ENCODE measurements at regions not wholly inside any gene's neighbourhood (a gene's known extent, or its start where the extent isn't known, plus 50 kb on each side); places are given as distances from the start of the nearest gene placed in this dataset.

DNA sequence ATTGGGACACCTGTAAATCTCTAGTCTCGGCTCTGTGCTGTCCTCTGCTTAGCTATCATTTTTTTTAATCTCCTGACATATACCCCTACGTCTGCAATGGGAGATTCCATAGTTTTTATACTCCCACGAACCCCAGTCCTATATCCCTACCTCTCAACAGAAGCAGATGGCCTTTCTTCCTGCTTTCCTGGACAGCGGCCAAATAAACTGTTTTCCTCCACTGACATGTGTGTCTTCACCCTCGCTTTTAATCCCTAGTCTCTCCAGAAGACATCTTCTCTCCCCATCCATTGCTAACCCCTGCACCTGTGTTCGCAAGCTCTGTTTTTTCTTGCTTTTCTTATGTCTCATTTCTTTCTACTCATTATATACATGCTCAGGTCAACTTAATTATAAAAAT lies 395.4 kb downstream of the EPHA4 start:
- Mint-ChIP-seq H3K27ac (no peak overlapping the region), H3K36me3 (no peaks in the 10 kb centered on the region), H3K4me3 (no peak overlapping the region), H3K4me1 (no peaks in the 10 kb centered on the region), H3K9me3 (no peaks in the 10 kb centered on the region), H3K27me3 (no peaks in the 10 kb centered on the region)
- no peak for ATAC-seq (ENCODE audit: low read depth)
- no peak for DNase-seq (ENCODE audit: low spot score in 2 of 2)

DNA sequence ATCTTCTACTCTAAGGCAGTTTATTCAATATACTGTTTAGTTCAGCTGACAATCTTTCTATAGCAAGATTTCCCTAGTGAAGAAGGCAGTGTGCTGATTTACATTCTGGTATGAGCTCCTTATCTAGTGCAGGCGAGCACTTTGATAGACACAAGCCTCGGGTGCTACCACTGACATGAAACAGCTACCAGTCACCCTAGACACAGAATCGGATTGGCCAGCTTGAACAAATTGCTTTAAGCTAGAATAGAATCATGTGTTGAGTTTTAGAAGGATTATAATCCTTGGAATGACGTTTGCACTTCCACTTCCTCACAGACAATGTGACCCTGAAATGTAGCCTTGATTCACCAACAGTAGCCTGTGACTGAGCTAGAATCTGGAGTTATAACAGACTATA lies 394.0 kb downstream of the EPHA4 start:
- Mint-ChIP-seq H3K9me3 (no peaks in the 10 kb centered on the region), H3K36me3 (no peaks in the 10 kb centered on the region), H3K27ac (no peak overlapping the region), H3K4me3 (no peak overlapping the region), H3K4me1 (no peaks in the 10 kb centered on the region), H3K27me3 (no peaks in the 10 kb centered on the region)
- no peak for ATAC-seq (ENCODE audit: low read depth)
- no peak for DNase-seq (ENCODE audit: low spot score in 2 of 2)

DNA sequence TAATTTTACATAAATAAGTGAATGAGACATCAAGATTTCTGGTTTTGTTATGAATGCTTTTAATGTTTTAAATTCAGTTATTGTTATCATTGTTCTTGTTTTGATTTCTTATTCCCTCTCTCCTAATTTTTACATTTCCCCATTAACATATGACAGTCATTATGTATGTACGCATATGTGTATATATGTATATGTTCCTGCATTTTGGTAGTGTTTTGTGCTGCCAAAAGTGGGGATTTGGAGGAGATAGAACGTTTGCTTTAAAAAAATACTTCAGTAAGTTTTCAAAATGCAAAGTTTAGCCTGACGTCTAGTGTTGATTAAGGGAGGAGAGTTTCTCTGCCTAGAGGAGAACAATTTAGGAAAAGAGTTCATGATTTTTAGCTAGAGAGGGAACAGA lies 385.2 kb downstream of the EPHA4 start:
- no peaks in the 10 kb centered on the region for H3K36me3 Mint-ChIP-seq
- H3K4me1 Mint-ChIP-seq: no peaks in the 10 kb centered on the region
- no peak overlapping the region for H3K27ac Mint-ChIP-seq
- DNase-seq (ENCODE audit: low spot score in 2 of 2): no peak
- no peak overlapping the region for H3K4me3 Mint-ChIP-seq
- no peak for ATAC-seq (ENCODE audit: low read depth)
- H3K9me3 Mint-ChIP-seq: no peaks in the 10 kb centered on the region
- H3K27me3 Mint-ChIP-seq: peaks cover 1% of the 10 kb centered on the region

DNA sequence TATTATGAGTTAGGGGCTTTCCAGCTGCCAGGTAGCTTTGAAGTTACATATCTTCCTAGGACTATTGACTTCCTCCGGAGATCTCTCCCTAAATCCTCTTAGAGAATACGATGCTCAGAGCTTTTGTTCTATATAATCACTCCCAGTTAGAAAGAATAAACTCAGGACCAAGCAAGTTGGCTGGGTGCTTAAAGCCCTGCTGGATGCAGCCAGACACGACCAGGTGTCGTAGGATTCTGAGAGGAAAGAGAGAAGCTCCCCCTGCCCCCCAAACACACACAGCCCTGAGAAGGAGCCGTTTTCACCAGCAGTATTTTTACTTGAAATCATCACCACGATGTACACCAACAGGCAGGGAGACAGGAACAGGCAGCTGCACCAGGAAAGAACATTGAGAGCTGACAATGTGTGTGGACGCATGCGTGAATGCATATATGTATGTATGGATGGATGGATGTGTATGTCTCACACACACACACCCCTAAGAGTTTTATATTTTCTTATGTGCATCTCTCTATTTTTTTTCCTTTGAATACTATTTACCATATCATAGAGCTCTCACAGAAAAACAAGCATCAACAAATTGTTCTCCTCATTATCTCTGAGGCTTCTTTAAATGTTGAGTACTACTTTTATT lies 382.6 kb downstream of the EPHA4 start:
- ATAC-seq (ENCODE audit: low read depth) (no peak), DNase-seq (ENCODE audit: low spot score in 2 of 2) (no peak)
- peaks cover 2% of the 10 kb centered on the region for H3K27me3 Mint-ChIP-seq
- H3K36me3 Mint-ChIP-seq: no peaks in the 10 kb centered on the region
- H3K27ac Mint-ChIP-seq: no peak overlapping the region
- H3K4me3 Mint-ChIP-seq: no peak overlapping the region
- no peaks in the 10 kb centered on the region for H3K9me3 Mint-ChIP-seq
- no peaks in the 10 kb centered on the region for H3K4me1 Mint-ChIP-seq

- ATAC-seq (ENCODE audit: low read depth) (no peak), DNase-seq (ENCODE audit: low spot score in 2 of 2) (no peak)
- Mint-ChIP-seq H3K9me3 (no peaks in the 10 kb centered on the region), H3K4me3 (no peak overlapping the region), H3K4me1 (peaks cover 5% of the 10 kb centered on the region), H3K36me3 (no peaks in the 10 kb centered on the region), H3K27ac (no peak overlapping the region), H3K27me3 (peaks cover 2% of the 10 kb centered on the region)
These were observed 376.3 kb downstream of the EPHA4 start for GRCh38 chr2:221195829-221196228.

DNA sequence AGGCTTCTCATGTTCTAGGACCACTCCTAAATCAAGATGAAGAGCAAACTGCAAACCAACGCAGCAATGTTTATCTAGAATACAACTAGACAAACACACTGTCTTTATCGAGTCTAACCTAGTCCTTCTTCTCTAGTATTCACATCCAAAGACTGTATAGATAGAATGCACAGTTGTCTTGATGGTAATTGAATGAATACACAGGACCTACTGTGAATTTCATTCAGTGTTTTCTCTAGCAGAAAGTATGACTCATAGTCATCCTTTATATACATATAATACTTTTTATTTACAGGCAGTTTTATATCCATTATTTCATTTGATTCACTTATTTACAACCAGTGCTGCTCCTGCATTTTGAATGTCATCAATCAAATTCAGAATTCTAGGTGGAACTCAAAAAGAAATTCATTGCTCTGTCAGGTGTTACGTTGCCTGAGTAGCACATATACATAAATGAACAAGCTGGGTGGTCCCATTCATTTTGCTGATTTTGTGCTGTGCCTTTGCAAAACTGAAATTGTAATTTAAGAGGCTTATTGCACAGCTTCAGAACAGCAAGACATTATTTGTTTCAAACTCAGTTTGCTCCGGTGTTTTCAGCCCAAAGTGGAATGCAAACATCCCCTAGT lies 374.8 kb downstream of the EPHA4 start:
- no peak overlapping the region for H3K4me3 Mint-ChIP-seq
- H3K27ac Mint-ChIP-seq: no peak overlapping the region
- no peaks in the 10 kb centered on the region for H3K27me3 Mint-ChIP-seq
- H3K9me3 Mint-ChIP-seq: no peaks in the 10 kb centered on the region
- DNase-seq (ENCODE audit: low spot score in 2 of 2) (no peak), ATAC-seq (ENCODE audit: low read depth) (no peak)
- H3K36me3 Mint-ChIP-seq: no peaks in the 10 kb centered on the region
- H3K4me1 Mint-ChIP-seq: peaks cover 5% of the 10 kb centered on the region

- ATAC-seq (ENCODE audit: low read depth) (no peak), DNase-seq (ENCODE audit: low spot score in 2 of 2) (no peak)
- Mint-ChIP-seq H3K9me3 (no peaks in the 10 kb centered on the region), H3K27me3 (no peaks in the 10 kb centered on the region), H3K27ac (no peak overlapping the region), H3K36me3 (no peaks in the 10 kb centered on the region), H3K4me1 (peaks cover 13% of the 10 kb centered on the region), H3K4me3 (no peak overlapping the region)
These were observed 373.8 kb downstream of the EPHA4 start for GRCh38 chr2:221198309-221198708.

DNA sequence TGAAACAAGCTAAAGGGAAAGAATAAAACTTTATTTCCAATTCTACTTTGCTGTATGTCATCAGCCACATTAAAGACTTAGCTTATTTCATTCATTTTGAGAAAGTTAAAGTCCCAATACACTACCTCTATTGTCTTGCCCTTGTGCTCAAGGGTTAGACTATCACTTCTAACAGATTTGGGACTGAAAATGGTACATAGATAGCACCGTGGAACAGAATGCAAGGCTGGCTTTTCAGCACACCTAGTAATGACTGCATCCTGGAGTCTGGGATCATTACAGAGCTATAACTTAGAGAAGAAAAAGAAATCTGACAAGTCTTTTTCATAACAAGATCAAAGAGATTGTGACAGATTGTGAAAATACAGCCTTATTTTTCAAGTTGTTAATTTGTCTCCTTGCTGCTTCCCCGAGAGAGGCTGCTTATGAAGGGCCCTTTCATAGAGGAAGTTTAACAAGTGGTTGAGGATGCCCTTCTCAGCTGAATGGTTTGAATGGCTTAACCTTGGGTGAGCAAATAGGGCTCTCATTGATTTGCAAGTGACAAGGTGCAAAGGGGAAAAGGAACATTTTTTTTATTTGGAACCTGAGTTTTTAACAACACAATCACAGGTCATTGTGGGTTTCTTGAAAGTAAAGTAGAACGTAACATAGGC lies 371.8 kb downstream of the EPHA4 start:
- ATAC-seq (ENCODE audit: low read depth) (no peak), DNase-seq (ENCODE audit: low spot score in 2 of 2) (no peak)
- peaks cover 19% of the 10 kb centered on the region for H3K4me1 Mint-ChIP-seq
- no peak overlapping the region for H3K27ac Mint-ChIP-seq
- H3K36me3 Mint-ChIP-seq: no peaks in the 10 kb centered on the region
- H3K4me3 Mint-ChIP-seq: no peak overlapping the region
- H3K9me3 Mint-ChIP-seq: no peaks in the 10 kb centered on the region
- no peaks in the 10 kb centered on the region for H3K27me3 Mint-ChIP-seq

DNA sequence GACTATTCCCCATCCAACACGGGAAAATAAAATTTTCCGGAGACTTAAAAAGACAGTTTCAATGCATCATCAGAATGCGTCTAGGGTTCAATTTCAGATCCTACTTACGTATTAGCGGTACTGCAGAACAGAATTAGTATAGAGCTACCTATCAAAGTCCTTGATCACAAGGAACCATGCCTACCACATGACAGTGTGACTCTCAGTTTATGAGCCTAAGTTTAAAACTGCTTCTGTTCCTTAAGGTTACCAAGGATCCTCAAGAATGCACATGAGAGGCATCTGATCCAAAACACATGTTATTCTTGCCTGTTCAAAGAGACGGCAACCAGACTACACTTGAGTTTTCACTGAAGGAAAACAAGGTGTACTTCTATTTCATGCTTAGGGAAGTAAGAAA lies 369.7 kb downstream of the EPHA4 start:
- DNase-seq (ENCODE audit: low spot score in 2 of 2) (no peak), ATAC-seq (ENCODE audit: low read depth) (no peak)
- Mint-ChIP-seq H3K27me3 (no peaks in the 10 kb centered on the region), H3K4me1 (peaks cover 19% of the 10 kb centered on the region), H3K27ac (no peak overlapping the region), H3K36me3 (no peaks in the 10 kb centered on the region), H3K9me3 (no peaks in the 10 kb centered on the region), H3K4me3 (no peak overlapping the region)

DNA sequence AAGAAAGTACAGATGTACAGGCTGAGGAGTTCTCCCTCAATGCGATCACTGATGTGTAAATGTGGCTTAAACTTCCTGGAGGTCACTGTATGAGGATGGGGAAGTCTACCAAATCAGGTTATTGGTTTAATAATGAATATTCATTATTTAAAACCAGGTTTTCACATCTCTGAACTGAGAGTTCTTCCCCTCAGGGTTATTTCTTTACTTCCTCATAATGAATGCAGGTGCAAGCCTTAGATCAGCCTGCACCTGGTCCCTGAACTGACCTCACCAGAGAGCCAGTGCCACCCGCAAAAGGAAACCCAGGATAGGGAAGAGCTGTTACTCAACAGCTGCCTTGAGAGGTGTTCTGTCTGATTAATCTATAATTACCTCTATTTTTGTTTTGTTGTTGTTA lies 369.0 kb downstream of the EPHA4 start:
- ATAC-seq (ENCODE audit: low read depth) (peak; percentile 93), DNase-seq (ENCODE audit: low spot score in 2 of 2) (peak; percentile 14 to 44)
- H3K27ac Mint-ChIP-seq: no peak overlapping the region

DNA sequence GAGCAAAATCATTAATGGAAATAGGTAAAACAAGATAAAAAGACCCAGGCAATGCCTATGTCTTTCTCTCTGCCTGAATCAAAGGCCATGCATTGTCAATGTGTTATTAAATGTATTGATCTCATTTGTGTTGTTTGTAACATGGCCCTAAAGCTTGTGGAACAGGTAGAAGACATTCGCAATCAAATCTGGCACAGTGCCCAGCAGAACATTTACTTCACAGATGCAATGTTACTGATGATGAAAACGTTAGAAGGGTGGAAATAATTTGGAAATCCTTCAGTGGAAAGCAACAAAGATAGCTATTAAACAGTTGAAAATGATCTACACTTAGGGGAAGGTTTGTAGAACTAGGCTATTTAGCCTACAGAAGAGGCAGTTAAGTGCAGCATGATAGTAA lies 368.2 kb downstream of the EPHA4 start:
- no peak for ATAC-seq (ENCODE audit: low read depth)
- Mint-ChIP-seq H3K27ac (no peak overlapping the region), H3K4me1 (peaks cover 19% of the 10 kb centered on the region), H3K4me3 (no peak overlapping the region), H3K27me3 (no peaks in the 10 kb centered on the region), H3K9me3 (no peaks in the 10 kb centered on the region), H3K36me3 (no peaks in the 10 kb centered on the region)
- DNase-seq (ENCODE audit: low spot score in 2 of 2): no peak

More for the DNA sequence above, 369.0 kb downstream of the EPHA4 start:
- no peaks in the 10 kb centered on the region for H3K27me3 Mint-ChIP-seq
- H3K9me3 Mint-ChIP-seq: no peaks in the 10 kb centered on the region
- H3K4me1 Mint-ChIP-seq: peaks cover 19% of the 10 kb centered on the region
- H3K36me3 Mint-ChIP-seq: no peaks in the 10 kb centered on the region
- H3K4me3 Mint-ChIP-seq: no peak overlapping the region

GRCh38 chr2:221204699-221205098 lies 367.4 kb downstream of the EPHA4 start:
- H3K9me3 Mint-ChIP-seq: no peaks in the 10 kb centered on the region
- ATAC-seq (ENCODE audit: low read depth) (no peak), DNase-seq (ENCODE audit: low spot score in 2 of 2) (no peak)
- peaks cover 19% of the 10 kb centered on the region for H3K4me1 Mint-ChIP-seq
- H3K4me3 Mint-ChIP-seq: no peak overlapping the region
- H3K36me3 Mint-ChIP-seq: no peaks in the 10 kb centered on the region
- no peak overlapping the region for H3K27ac Mint-ChIP-seq
- no peaks in the 10 kb centered on the region for H3K27me3 Mint-ChIP-seq

DNA sequence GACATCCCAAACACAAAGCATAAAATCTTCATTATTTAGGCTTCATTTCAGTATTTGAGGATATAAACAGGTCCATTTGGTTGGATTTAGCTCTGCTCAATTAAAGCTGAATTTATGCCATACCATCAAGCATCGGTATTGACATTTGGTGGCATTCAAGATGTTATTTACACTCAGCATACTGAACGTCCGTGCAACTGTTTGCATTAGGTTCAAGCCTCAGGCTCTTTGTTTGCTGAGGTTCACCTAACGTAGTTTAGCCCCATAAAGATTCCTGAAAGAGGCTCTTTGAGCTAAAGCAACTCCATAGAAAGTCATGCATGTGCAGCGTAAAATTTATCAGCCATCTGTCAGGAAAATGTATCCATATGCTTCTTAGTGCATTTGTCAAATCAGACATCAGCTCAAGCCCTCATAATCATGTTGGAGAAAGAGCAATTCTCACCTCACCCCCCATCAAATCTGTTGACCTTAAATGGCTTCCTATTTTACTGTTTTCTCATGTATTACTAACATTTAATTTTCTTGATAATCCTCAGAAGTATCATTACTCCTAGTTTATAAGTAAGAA lies 366.9 kb downstream of the EPHA4 start:
- no peaks in the 10 kb centered on the region for H3K9me3 Mint-ChIP-seq

GRCh38 chr2:221210686-221211085 lies 361.4 kb downstream of the EPHA4 start:
- no peaks in the 10 kb centered on the region for H3K27me3 Mint-ChIP-seq
- no peaks in the 10 kb centered on the region for H3K36me3 Mint-ChIP-seq
- no peak for ATAC-seq (ENCODE audit: low read depth)
- H3K9me3 Mint-ChIP-seq: no peaks in the 10 kb centered on the region
- no peak overlapping the region for H3K4me3 Mint-ChIP-seq
- no peak overlapping the region for H3K27ac Mint-ChIP-seq
- DNase-seq (ENCODE audit: low spot score in 2 of 2): no peak
- H3K4me1 Mint-ChIP-seq: no peaks in the 10 kb centered on the region

More for the DNA sequence above, 366.9 kb downstream of the EPHA4 start:
- H3K27ac Mint-ChIP-seq: no peak overlapping the region
- H3K4me3 Mint-ChIP-seq: no peak overlapping the region
- H3K36me3 Mint-ChIP-seq: no peaks in the 10 kb centered on the region
- ATAC-seq (ENCODE audit: low read depth) (no peak), DNase-seq (ENCODE audit: low spot score in 2 of 2) (no peak)
- peaks cover 18% of the 10 kb centered on the region for H3K4me1 Mint-ChIP-seq
- H3K27me3 Mint-ChIP-seq: no peaks in the 10 kb centered on the region

All from memory B cell (primary cell).